HG02840 (cell line): ENCODE measurements at regions not wholly inside any gene's neighbourhood (a gene's known extent, or its start where the extent isn't known, plus 50 kb on each side); places are given as distances from the start of the nearest gene placed in this dataset.

Experiments
- ATAC-seq: cut with Tn5 transposase; IDR thresholded peaks from one replicate; pipeline ENCODE4 v1.9.1; 2021; ENCODE audit warnings: mild to moderate bottlenecking, moderate library complexity, moderate number of reproducible peaks; ENCODE audit not compliant: unreplicated experiment, low FRiP score

GRCh38 chr19:28471731-28472510 is 741.0 kb downstream of the UQCRFS1 start:
- no peak for ATAC-seq

- no peak for ATAC-seq
These were observed 743.4 kb downstream of the UQCRFS1 start for GRCh38 chr19:28469544-28469943.

GRCh38 chr19:28468701-28469459 is 744.1 kb downstream of the UQCRFS1 start:
- ATAC-seq: no peak

GRCh38 chr19:28466107-28467045 is 746.6 kb downstream of the UQCRFS1 start:
- ATAC-seq: no peak

GRCh38 chr19:28465371-28466086 is 747.4 kb downstream of the UQCRFS1 start:
- ATAC-seq: no peak

- ATAC-seq: no peak
These were observed 749.4 kb downstream of the UQCRFS1 start for GRCh38 chr19:28463493-28464053.

- ATAC-seq: no peak
These were observed 755.3 kb downstream of the UQCRFS1 start for GRCh38 chr19:28457620-28458019.

- ATAC-seq: no peak
These were observed 756.1 kb downstream of the UQCRFS1 start for GRCh38 chr19:28456708-28457320.

GRCh38 chr19:28456252-28456651 is 756.7 kb downstream of the UQCRFS1 start:
- ATAC-seq: no peak

- ATAC-seq: no peak
These were observed 758.9 kb downstream of the UQCRFS1 start for GRCh38 chr19:28454083-28454482.

GRCh38 chr19:28453420-28453819 is 759.5 kb downstream of the UQCRFS1 start:
- no peak for ATAC-seq

- no peak for ATAC-seq
These were observed 763.1 kb downstream of the UQCRFS1 start for GRCh38 chr19:28449803-28450202.

- ATAC-seq: no peak
These were observed 766.4 kb downstream of the UQCRFS1 start for GRCh38 chr19:28446511-28446910.

- no peak for ATAC-seq
These were observed 767.1 kb downstream of the UQCRFS1 start for GRCh38 chr19:28445826-28446225.

- no peak for ATAC-seq
These were observed 768.6 kb downstream of the UQCRFS1 start for GRCh38 chr19:28444362-28444761.

GRCh38 chr19:28443361-28443760 is 769.6 kb downstream of the UQCRFS1 start:
- ATAC-seq: no peak

- no peak for ATAC-seq
These were observed 775.3 kb downstream of the UQCRFS1 start for GRCh38 chr19:28437390-28438346.

- ATAC-seq: no peak
These were observed 776.6 kb downstream of the UQCRFS1 start for GRCh38 chr19:28436320-28436719.
